ENCODE measurements at regions not wholly inside any gene's neighbourhood (a gene's known extent, or its start where the extent isn't known, plus 50 kb on each side); places are given as distances from the start of the nearest gene placed in this dataset.

DNA sequence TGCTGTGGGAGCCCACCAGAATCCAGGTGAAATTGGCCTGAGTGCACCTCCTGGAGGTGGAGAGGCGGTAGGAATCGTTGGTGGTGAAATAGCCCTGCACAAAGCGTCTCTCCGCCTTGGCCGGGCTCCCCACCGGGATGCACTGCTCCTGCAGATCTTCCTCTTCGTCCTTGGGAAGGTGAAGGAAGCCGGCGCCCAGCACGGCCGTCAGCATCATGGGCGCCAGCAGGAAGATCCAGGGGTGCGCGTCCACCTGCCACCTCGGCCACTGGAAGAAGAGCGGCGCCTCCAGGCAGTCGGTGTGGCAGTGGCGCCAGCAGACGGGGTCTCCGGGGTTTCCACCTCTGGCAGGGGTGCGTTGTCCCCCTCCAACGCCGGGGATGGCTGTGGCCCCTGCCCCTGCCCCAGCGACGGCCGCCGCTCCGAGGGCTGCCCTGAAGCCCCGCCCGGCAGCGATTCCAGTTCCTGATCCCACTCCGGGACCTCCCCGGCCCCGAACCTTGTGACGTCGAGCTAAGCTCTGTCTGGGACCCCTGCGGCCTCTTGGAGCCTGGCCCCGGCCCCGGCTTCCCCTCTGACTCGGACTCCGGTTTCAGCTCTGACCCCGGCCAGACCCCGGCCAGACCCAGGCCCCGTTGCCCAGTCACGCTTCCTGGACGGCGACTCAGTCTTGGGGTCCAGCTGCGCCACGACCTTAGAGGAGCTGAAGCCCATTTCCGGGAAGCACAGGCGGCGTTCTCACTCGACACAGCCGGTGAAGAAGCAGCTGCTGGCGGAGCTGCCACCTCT, 91.9 kb downstream of the CD164 start:
- TF ChIP-seq CHD2 (IDR thresholded peaks at IDR 0.05; ENCODE audit: low read length, partially characterized antibody) (no peak), KDM1A (IDR thresholded peaks at IDR 0.05; ENCODE audit: low read depth) (no peak), HOXB5 (CRISPR knock-in tag; IDR thresholded peaks at IDR 0.05) (no peak), ZC3H11A (IDR thresholded peaks at IDR 0.05) (no peak), CBX8 (IDR thresholded peaks at IDR 0.05) (no peak), NPAS2 (CRISPR knock-in tag; IDR thresholded peaks at IDR 0.05; ENCODE audit: borderline replicate concordance) (no peak), CBX2 (IDR thresholded peaks at IDR 0.05; ENCODE audit: borderline replicate concordance, low read depth) (no peak), BHLHE40 (IDR thresholded peaks at IDR 0.05; ENCODE audit: low read depth, low read length) (no peak), POLR2A (IDR thresholded peaks at IDR 0.05; ENCODE audit: low read length) (no peak), ZSCAN20 (CRISPR knock-in tag; IDR thresholded peaks at IDR 0.05) (no peak)
- TF ChIP-seq, protein P1, sequence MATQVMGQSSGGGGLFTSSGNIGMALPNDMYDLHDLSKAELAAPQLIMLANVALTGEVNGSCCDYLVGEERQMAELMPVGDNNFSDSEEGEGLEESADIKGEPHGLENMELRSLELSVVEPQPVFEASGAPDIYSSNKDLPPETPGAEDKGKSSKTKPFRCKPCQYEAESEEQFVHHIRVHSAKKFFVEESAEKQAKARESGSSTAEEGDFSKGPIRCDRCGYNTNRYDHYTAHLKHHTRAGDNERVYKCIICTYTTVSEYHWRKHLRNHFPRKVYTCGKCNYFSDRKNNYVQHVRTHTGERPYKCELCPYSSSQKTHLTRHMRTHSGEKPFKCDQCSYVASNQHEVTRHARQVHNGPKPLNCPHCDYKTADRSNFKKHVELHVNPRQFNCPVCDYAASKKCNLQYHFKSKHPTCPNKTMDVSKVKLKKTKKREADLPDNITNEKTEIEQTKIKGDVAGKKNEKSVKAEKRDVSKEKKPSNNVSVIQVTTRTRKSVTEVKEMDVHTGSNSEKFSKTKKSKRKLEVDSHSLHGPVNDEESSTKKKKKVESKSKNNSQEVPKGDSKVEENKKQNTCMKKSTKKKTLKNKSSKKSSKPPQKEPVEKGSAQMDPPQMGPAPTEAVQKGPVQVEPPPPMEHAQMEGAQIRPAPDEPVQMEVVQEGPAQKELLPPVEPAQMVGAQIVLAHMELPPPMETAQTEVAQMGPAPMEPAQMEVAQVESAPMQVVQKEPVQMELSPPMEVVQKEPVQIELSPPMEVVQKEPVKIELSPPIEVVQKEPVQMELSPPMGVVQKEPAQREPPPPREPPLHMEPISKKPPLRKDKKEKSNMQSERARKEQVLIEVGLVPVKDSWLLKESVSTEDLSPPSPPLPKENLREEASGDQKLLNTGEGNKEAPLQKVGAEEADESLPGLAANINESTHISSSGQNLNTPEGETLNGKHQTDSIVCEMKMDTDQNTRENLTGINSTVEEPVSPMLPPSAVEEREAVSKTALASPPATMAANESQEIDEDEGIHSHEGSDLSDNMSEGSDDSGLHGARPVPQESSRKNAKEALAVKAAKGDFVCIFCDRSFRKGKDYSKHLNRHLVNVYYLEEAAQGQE (IDR thresholded peaks at IDR 0.05) = no peak
- TF ChIP-seq, protein P2, sequence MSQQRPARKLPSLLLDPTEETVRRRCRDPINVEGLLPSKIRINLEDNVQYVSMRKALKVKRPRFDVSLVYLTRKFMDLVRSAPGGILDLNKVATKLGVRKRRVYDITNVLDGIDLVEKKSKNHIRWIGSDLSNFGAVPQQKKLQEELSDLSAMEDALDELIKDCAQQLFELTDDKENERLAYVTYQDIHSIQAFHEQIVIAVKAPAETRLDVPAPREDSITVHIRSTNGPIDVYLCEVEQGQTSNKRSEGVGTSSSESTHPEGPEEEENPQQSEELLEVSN (IDR thresholded peaks at IDR 0.05; ENCODE audit: borderline replicate concordance, low read depth) = no peak
- TF ChIP-seq, protein P3, sequence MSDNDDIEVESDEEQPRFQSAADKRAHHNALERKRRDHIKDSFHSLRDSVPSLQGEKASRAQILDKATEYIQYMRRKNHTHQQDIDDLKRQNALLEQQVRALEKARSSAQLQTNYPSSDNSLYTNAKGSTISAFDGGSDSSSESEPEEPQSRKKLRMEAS (IDR thresholded peaks at IDR 0.05) = no peak
- TF ChIP-seq, protein P4, sequence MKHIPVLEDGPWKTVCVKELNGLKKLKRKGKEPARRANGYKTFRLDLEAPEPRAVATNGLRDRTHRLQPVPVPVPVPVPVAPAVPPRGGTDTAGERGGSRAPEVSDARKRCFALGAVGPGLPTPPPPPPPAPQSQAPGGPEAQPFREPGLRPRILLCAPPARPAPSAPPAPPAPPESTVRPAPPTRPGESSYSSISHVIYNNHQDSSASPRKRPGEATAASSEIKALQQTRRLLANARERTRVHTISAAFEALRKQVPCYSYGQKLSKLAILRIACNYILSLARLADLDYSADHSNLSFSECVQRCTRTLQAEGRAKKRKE (CRISPR knock-in tag; IDR thresholded peaks at IDR 0.05; ENCODE audit: low read depth) = no peak

DNA sequence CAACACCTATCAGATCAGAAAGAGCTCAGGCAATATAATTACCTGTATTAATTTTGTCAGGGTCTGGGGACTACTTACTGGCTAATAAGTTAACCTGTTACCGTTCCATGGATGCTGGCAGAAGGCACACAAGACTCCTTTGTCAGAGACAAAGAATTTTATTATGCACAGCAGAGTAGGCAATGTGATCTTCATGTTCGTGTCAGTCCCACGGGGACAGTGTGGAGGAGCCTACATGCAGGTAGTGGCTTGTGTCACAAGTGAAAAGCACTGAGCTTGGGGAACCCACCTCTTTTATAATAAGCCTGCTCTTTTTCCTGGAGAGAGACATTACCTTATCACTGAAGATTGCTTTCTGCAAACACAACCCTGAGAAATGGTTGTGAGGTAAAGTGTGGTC, 96.9 kb downstream of the CD164 start:
- Histone ChIP-seq H3K4me1 (no peaks in the 10 kb centered on the region), H3K9me3 (no peaks in the 10 kb centered on the region), H3K4me2 (no peak overlapping the region), H3K4me3 (no peak overlapping the region), H3K27ac (no peak overlapping the region)
- FAIRE-seq (no peak), ATAC-seq (no peak), DNase-seq (ENCODE audit: low read depth in 1 of 2, low spot score in 1 of 2) (no peak)
- ChIA-PET POLR2A (no interaction called here), CTCF (no interaction called here)
- no peak for TF ChIP-seq ZFP36 (IDR thresholded peaks at IDR 0.05; ENCODE audit: borderline replicate concordance, partially characterized antibody)
- TF ChIP-seq ESRRA (IDR thresholded peaks at IDR 0.05; ENCODE audit: borderline replicate concordance, low read length) = no peak
- no peak for TF ChIP-seq SREBF2 (IDR thresholded peaks at IDR 0.05)
- no peak for TF ChIP-seq KDM1A (IDR thresholded peaks at IDR 0.05; ENCODE audit: low read depth)
- TF ChIP-seq CEBPB (IDR thresholded peaks at IDR 0.05) = no peak
- WGBS (ENCODE audit: missing lambda C conversion rate) = 57% methylated on average over 3 of the region's 3 CpGs

More for the DNA sequence above, 91.9 kb downstream of the CD164 start:
- CTCF ChIA-PET = no interaction called here
- ATAC-seq (no peak), FAIRE-seq (no peak), DNase-seq (ENCODE audit: low read depth in 1 of 2, low spot score in 1 of 2) (no peak)
- Histone ChIP-seq H3K27ac (no peak overlapping the region), H3K4me1 (peaks cover 12% of the 10 kb centered on the region), H3K9me3 (no peaks in the 10 kb centered on the region), H3K4me2 (no peak overlapping the region), H3K4me3 (no peak overlapping the region)
- POLR2A ChIA-PET = no interaction called here
- 98% methylated on average over 20 of the region's 56 CpGs for WGBS (ENCODE audit: missing lambda C conversion rate)

DNA sequence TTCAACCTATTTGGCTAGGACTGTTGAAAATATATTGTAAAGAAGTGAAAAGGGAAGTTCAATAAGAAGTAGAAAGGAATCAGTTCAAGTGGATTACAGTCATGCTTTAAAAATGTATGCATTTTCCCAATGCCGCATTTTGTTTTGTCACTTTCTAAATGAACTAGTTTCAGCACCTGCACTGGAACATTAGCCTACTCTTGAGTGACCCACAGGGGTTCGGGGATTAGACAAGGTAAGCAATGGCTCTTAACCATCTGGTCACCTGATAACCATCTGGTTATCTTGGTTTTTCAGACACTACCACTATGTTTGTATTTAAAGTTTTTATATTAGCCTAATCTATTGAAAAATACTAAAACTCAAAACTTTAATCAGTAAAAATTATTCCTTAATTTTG, 97.6 kb downstream of the CD164 start:
- FAIRE-seq (no peak), ATAC-seq (no peak), DNase-seq (ENCODE audit: low read depth in 1 of 2, low spot score in 1 of 2) (no peak)
- CTCF ChIA-PET = no interaction called here
- POLR2A ChIA-PET = no interaction called here
- Histone ChIP-seq H3K4me3 (no peak overlapping the region), H3K4me2 (no peak overlapping the region), H3K27ac (no peak overlapping the region), H3K4me1 (no peaks in the 10 kb centered on the region), H3K9me3 (no peaks in the 10 kb centered on the region)
- TF ChIP-seq, protein P5, sequence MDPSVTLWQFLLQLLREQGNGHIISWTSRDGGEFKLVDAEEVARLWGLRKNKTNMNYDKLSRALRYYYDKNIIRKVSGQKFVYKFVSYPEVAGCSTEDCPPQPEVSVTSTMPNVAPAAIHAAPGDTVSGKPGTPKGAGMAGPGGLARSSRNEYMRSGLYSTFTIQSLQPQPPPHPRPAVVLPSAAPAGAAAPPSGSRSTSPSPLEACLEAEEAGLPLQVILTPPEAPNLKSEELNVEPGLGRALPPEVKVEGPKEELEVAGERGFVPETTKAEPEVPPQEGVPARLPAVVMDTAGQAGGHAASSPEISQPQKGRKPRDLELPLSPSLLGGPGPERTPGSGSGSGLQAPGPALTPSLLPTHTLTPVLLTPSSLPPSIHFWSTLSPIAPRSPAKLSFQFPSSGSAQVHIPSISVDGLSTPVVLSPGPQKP (IDR thresholded peaks at IDR 0.05; ENCODE audit: low read depth, low read length) = no peak
- no peak for TF ChIP-seq HDAC2 (IDR thresholded peaks at IDR 0.05)
- TF ChIP-seq ZNF302 (CRISPR knock-in tag; IDR thresholded peaks at IDR 0.05) = no peak
- TF ChIP-seq FOSL2 (IDR thresholded peaks at IDR 0.05) = no peak
- TF ChIP-seq FOSL2 (CRISPR knock-in tag; IDR thresholded peaks at IDR 0.05) = no peak
- TF ChIP-seq, protein P6, sequence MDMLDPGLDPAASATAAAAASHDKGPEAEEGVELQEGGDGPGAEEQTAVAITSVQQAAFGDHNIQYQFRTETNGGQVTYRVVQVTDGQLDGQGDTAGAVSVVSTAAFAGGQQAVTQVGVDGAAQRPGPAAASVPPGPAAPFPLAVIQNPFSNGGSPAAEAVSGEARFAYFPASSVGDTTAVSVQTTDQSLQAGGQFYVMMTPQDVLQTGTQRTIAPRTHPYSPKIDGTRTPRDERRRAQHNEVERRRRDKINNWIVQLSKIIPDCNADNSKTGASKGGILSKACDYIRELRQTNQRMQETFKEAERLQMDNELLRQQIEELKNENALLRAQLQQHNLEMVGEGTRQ (IDR thresholded peaks at IDR 0.05) = no peak
- no peak for TF ChIP-seq HOXA7 (CRISPR knock-in tag; IDR thresholded peaks at IDR 0.05)
- no peak for TF ChIP-seq MAFK (IDR thresholded peaks at IDR 0.05; ENCODE audit: partially characterized antibody)
- TF ChIP-seq MAZ (IDR thresholded peaks at IDR 0.05; ENCODE audit: borderline replicate concordance, low read depth, low read length) = no peak
- TF ChIP-seq EP300 (IDR thresholded peaks at IDR 0.05) = no peak
- TF ChIP-seq POLR2A (IDR thresholded peaks at IDR 0.05; ENCODE audit: low read length) = no peak
- no peak for TF ChIP-seq CHD4 (IDR thresholded peaks at IDR 0.05; ENCODE audit: borderline replicate concordance)
- no peak for TF ChIP-seq SMC3 (IDR thresholded peaks at IDR 0.05)
- WGBS (ENCODE audit: missing lambda C conversion rate) = 88% methylated on average over 2 of the region's 2 CpGs

Measured in A549 (cell line).